Stimulated activated CD4-positive, alpha-beta T cell treated with anti-CD3 and anti-CD28 coated beads, Interleukin-2, amount 100 ng/mL, for 4 hours (primary cell): ENCODE measurements at regions not wholly inside any gene's neighbourhood (a gene's known extent, or its start where the extent isn't known, plus 50 kb on each side); places are given as distances from the start of the nearest gene placed in this dataset.
"Not testable (repeated sequence)": the region's sequence is repeated elsewhere in the genome, so short reads cannot be mapped to it uniquely, and the experiment has no call there.

Experiments
- DNase-seq: peaks from one replicate; pipeline ENCODE4 v3.0.0-alpha.2; 2020; ENCODE audit warnings: low read depth

DNA sequence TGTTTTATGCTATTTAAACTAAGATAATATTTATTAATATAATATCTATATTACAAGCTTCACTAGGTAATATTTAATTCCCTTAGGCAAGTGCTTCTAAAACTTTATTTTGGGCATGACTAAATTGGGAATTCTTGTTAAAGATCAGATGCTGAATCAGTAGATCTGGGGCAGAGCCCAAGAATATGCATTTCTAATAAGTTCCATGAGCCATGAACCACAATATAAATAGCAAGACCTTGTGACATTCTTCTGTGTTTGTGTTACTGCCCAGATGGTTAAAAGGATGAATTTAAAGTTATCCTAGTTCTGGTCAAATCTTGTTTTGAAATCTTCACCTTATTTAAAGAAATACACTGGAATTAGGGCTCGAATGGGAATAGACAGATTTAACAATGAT lies 258.4 kb upstream of the CACNA2D1 start:
- DNase-seq, result no peak

DNA sequence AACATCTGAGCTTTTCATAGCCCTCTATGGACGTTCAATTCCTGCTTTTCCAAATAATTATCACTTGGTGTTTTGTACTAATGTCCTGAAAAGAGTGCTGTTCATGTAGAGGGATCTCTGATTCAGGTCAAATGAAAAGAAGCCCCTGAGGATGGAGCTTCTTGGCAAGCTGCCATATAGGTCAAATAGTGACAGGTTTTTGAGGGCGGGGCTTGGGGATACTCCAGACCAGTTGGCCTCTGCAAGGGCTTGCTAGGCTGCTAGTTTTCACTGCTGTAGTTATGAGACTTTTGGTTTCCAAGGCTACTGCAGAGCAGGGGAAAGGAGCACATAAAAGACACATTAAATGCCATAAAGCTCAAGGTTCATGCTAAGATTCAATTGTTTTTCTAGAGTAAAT lies 257.2 kb upstream of the CACNA2D1 start:
- no peak for DNase-seq

DNA sequence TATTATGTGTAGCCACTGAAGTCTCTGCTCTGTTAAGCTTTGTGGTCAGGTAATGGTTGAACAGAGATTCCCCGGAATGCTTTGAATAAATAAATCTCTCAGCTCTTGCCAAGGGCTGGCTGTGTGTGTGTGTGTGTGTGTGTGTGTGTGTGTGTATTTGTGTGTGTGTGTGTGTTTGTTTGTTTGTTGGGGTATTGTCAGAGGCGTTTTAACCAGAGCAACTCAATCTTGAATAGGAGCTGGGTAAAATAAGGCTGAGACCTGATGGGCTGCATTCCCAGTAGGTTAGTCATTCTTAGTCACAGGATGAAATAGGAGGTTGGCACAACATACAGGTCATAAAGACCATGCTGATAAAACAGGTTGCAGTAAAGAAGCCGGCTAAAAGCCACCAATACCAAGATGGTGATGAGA lies 256.2 kb upstream of the CACNA2D1 start:
- no peak for DNase-seq

- DNase-seq, result no peak
These were observed 254.3 kb upstream of the CACNA2D1 start for GRCh38 chr7:82697897-82698296.

- no peak for DNase-seq
These were observed 253.1 kb upstream of the CACNA2D1 start for GRCh38 chr7:82696631-82697030.

- no peak for DNase-seq
These were observed 250.4 kb upstream of the CACNA2D1 start for GRCh38 chr7:82694022-82694421.

DNA sequence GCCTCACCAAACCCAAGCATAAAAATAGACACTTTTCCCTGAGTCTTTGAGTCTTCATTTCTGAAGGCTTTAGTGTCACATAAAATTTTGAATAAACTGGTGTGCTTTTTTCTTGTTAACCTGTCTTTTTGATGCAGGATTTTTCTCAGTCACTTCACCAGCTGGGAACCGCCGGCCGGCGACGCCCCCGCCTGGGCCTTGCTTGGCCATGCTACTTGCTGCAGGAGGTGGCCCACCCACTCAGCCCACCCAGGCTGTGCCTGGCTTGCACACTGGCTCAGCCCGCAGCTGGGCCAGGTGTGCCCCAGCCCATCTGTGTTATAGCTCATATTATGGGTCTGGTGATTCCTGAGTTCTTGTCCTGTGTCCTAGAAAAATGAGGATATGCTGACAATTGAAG lies 247.4 kb upstream of the CACNA2D1 start:
- no peak for DNase-seq

GRCh38 chr7:82685214-82685613 lies 241.6 kb upstream of the CACNA2D1 start:
- DNase-seq, result no peak

- DNase-seq, result no peak
These were observed 235.1 kb upstream of the CACNA2D1 start for GRCh38 chr7:82678716-82679115.

DNA sequence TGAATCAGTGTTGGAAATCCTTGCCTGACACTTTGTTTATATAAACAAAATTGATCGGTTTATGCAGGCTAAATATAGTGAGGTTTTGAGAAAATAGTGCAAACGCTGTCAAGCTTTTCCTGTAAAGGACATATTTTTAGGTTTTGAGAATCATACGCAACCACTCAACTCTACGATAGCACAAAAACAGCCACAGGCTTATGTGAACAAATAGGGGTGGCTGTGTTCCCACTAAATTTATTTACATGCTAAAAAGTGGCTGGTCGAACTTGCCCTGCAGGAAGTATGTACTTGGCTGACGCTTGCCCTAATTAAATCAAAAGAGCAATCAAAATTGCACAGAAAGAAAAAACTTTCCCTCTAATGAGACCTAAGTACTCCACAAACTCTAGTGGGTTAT lies 234.7 kb upstream of the CACNA2D1 start:
- no peak for DNase-seq

GRCh38 chr7:82677493-82677892 lies 233.9 kb upstream of the CACNA2D1 start:
- DNase-seq, result peak; percentile 13

DNA sequence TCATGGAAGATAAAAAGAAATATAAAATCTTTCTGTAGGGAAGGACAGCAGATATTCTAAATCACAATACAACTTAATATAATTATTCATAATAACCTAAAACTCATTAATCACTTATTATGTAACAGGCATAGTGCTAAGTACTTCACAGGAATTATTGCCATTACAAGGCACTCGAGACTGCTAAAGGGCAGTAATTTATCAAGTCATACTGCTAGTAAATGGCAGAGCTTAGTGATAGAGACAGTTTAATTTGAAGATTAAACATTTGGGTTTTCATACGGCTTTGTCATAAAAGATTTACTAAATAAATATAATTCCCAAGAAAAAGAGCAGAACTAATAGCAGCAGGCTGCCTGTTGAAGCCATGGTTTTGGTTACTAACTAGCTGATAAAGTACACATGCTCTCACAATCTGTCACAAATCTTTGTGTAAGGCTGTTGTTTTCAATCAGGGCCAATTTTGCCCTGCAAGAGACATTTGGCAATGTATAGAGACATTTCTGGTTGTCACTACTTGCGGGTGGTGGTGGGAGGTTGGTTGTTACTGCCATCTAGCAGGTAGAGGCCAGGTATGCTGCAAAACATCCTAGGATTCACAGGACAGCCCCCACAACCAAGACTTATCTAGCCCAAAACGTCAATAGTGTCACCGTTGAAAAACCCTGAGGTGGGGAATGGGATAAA lies 233.3 kb upstream of the CACNA2D1 start:
- no peak for DNase-seq

- DNase-seq, result no peak
These were observed 231.8 kb upstream of the CACNA2D1 start for GRCh38 chr7:82675396-82675795.

GRCh38 chr7:82674268-82674667 lies 230.7 kb upstream of the CACNA2D1 start:
- DNase-seq, result no peak

DNA sequence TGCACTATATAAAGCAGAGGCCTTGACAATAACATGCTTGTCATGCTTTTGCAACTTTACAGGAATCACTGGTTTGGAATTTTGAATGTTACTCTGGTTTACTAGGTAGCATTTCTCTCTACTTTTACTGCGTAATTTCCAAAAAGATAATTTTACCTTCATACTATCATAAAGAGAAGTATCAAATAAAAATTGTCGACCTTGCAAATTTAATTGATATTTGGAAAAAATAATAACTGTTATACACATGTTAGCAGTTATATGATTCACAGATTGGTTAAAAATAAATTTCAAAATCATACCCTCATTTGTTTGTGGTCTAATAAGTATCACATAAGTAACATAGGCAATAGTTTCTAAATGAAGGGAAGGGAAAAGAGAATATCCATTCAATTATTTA lies 228.5 kb upstream of the CACNA2D1 start:
- no peak for DNase-seq

- no peak for DNase-seq
These were observed 225.6 kb upstream of the CACNA2D1 start for GRCh38 chr7:82669141-82669540.

GRCh38 chr7:82668676-82669075 lies 225.1 kb upstream of the CACNA2D1 start:
- no peak for DNase-seq

DNA sequence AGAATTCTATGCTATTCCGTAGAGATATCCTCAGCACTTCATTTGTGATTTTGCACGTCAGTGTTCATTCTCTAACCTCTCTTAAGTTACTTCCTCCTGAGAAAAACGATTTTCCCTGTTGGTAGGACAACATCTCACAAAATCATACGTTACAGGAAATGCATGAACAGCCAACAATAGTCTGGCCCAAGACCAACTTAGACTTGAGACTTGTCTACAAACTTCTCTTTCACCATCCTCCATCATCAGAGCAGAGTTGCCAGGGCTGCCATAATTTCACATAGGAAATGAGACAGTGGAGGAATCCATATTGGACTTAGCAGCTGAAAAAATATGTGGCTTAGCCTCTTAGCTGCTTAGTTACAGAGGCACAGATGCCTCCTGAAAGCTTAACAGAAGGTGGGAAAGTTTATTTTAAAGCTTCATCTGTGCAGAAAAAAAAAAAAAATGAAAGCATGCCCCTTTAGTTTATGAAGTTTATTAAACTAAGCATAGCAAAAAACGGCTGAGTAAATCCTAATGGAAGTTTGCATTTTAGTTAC lies 222.5 kb upstream of the CACNA2D1 start:
- no peak for DNase-seq

DNA sequence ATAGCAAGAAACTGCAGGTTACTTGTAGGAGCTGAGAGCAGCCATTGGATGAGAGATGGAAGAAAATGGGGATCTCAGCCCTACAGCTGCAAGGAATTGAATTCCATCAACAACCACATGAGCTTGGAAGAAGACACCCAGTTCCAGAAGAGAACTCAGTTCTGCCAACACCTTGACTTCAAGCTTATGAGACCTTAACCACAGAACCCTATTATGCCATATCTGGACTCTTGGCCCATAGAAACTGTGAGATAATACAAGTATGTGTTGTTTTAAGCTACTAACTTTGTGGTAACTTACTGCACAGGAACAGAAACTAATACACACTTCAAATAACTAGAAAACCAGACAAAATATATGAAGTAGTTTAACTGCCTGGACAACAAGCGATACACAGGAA lies 212.4 kb upstream of the CACNA2D1 start:
- DNase-seq, result no peak

- DNase-seq, result not testable (repeated sequence)
These were observed 206.5 kb upstream of the CACNA2D1 start for GRCh38 chr7:82650095-82650494.

- DNase-seq, result no peak
These were observed 190.0 kb upstream of the CACNA2D1 start for GRCh38 chr7:82633592-82633991.

- DNase-seq, result no peak
These were observed 188.4 kb upstream of the CACNA2D1 start for GRCh38 chr7:82631998-82632397.

- no peak for DNase-seq
These were observed 186.0 kb upstream of the CACNA2D1 start for GRCh38 chr7:82629583-82629982.

- DNase-seq, result no peak
These were observed 181.8 kb upstream of the CACNA2D1 start for GRCh38 chr7:82625377-82625776.
